ENCODE measurements at regions not wholly inside any gene's neighbourhood (a gene's known extent, or its start where the extent isn't known, plus 50 kb on each side); places are given as distances from the start of the nearest gene placed in this dataset.

DNA sequence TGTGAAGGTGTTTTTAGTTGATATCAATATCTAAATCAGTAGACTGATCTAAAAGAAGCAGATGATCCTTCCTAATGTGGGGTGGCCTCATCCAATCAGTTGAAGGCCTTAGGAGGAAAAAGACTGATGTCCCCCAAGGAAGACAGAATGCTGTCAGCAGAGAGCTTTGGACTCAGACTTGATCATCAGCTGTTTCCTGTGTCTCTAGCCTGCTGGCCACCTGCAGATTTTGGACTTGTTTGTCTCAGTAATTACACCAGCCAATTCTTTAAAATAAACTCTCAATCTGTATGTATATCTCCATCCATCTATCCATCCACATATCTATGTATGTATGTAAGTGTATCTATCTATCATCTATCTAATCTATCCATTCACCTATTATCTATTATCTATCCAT is 301.3 kb downstream of the LPIN1 start:
- TF ChIP-seq, protein P1, sequence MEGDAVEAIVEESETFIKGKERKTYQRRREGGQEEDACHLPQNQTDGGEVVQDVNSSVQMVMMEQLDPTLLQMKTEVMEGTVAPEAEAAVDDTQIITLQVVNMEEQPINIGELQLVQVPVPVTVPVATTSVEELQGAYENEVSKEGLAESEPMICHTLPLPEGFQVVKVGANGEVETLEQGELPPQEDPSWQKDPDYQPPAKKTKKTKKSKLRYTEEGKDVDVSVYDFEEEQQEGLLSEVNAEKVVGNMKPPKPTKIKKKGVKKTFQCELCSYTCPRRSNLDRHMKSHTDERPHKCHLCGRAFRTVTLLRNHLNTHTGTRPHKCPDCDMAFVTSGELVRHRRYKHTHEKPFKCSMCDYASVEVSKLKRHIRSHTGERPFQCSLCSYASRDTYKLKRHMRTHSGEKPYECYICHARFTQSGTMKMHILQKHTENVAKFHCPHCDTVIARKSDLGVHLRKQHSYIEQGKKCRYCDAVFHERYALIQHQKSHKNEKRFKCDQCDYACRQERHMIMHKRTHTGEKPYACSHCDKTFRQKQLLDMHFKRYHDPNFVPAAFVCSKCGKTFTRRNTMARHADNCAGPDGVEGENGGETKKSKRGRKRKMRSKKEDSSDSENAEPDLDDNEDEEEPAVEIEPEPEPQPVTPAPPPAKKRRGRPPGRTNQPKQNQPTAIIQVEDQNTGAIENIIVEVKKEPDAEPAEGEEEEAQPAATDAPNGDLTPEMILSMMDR (IDR thresholded peaks at IDR 0.05) = no peak
- TF ChIP-seq EP300 (IDR thresholded peaks at IDR 0.05) = no peak
- no peak for TF ChIP-seq POLR2AphosphoS5 (IDR thresholded peaks at IDR 0.05)
- no peak for TF ChIP-seq POLR2A (IDR thresholded peaks at IDR 0.05)

Data from suprapubic skin (tissue), 4 donors.